ENCODE measurements at regions not wholly inside any gene's neighbourhood (a gene's known extent, or its start where the extent isn't known, plus 50 kb on each side); places are given as distances from the start of the nearest gene placed in this dataset.

GRCh38 chr7:25752154-25752553 is 399.8 kb upstream of the NFE2L3 start:
- TF ChIP-seq POLR2AphosphoS5 (IDR thresholded peaks at IDR 0.05; ENCODE audit: borderline replicate concordance, low read depth, low read length) (no peak), EZH2 (IDR thresholded peaks at IDR 0.05) (no peak), FOXP2 (optimal IDR thresholded peaks at IDR 0.05; ENCODE audit: control extremely low read depth, extremely low read length, insufficient read depth) (no peak)

All from SK-N-MC (cell line).